K562 (cell line): ENCODE measurements at regions not wholly inside any gene's neighbourhood (a gene's known extent, or its start where the extent isn't known, plus 50 kb on each side); places are given as distances from the start of the nearest gene placed in this dataset.

Experiments
- ATAC-seq: fragments of 200-7000 bp; cut with Tn5 transposase; 3 replicates; pipeline ENCODE4 v1.9.1; 2020; ENCODE audit warnings: moderate library complexity
- BruUV-seq: library from RNA; stranded (reverse); fragments of 400-500 nt; replicated peaks from 2 replicates; lab custom pipeline; 2021; lab: Mats Ljungman, UMichigan
- CTCF ChIA-PET: fragments of 300-600 bp; formaldehyde crosslinking; extraction: SDS; loops from one replicate; lab custom pipeline; 2021; ENCODE audit warnings: low intra/inter-chr PET ratio; lab: Yijun Ruan, JAX
- POLR2A ChIA-PET: fragments of 300-600, 350-650 bp; sonication (Branson Sonifier 250); formaldehyde crosslinking; extraction: SDS; loops from one replicate; lab custom pipeline; 2021; ENCODE audit warnings: antibody characterized with exemption, inconsistent platforms; lab: Yijun Ruan, JAX
- DNase-seq, 4 experiments: peaks; one replicate each; pipeline versions ENCODE4 v3.0.0 to v3.0.0-alpha.2; 2011 to 2018; ENCODE audit warnings: low spot score in 3 of 4, mixed read lengths in 3 of 4; ENCODE audit errors: extremely low read depth in 1 of 4
- FAIRE-seq: peaks from 2 replicates; lab custom pipeline; 2011; peaks lifted over from hg19 to GRCh38; lab: Jason Lieb, UNC
- H2AFZ ChIP-seq: 2 replicates; pipeline ENCODE4 v1.6.0; 2011; ENCODE audit warnings: low read depth, low read length, control low read depth, inconsistent platforms
- H3K27ac ChIP-seq: fragments of 200-600 bp; 3 replicates; pipeline ENCODE4 v1.8.0; 2011; ENCODE audit warnings: low read depth, mild to moderate bottlenecking, control low read depth, inconsistent platforms, low read length, moderate library complexity, mixed read lengths; ENCODE audit errors: extremely low read depth
- H3K27me3 ChIP-seq, 2 experiments: fragments of 300-600 bp in 1 of 2; 2 replicates in 1 of 2; 3 replicates in 1 of 2; pipeline versions ENCODE4 v1.6.0 to v1.8.0; 2011; ENCODE audit warnings: inconsistent platforms in 2 of 2, low read length in 2 of 2, mild to moderate bottlenecking in 1 of 2, mixed read lengths in 1 of 2, moderate library complexity in 1 of 2; ENCODE audit not compliant: control insufficient read depth in 2 of 2, insufficient read depth in 2 of 2
- H3K36me3 ChIP-seq: fragments of 300-600 bp; 3 replicates; pipeline ENCODE4 v1.8.0; 2011; ENCODE audit warnings: mild to moderate bottlenecking, low read length, inconsistent platforms; ENCODE audit not compliant: control insufficient read depth, insufficient read depth
- H3K4me1 ChIP-seq, 2 experiments: fragments of 200-600 bp in 1 of 2; replicated peaks in 1 of 2; 2 replicates in 1 of 2; 3 replicates in 1 of 2; pipeline versions ENCODE4 v1.5.1 to v1.8.0; 2011; ENCODE audit warnings: inconsistent platforms in 2 of 2, low read length in 2 of 2, mild to moderate bottlenecking in 1 of 2, mixed read lengths in 1 of 2, moderate library complexity in 1 of 2; ENCODE audit not compliant: control insufficient read depth in 2 of 2, insufficient read depth in 2 of 2
- H3K4me2 ChIP-seq: 2 replicates; pipeline ENCODE4 v1.6.1; 2011; ENCODE audit warnings: low read length, control low read depth, inconsistent platforms, mixed read lengths; ENCODE audit not compliant: insufficient read depth
- H3K4me3 ChIP-seq: fragments of 200-600 bp; sonication (generic), shearing (Covaris generic); 2 replicates; pipeline ENCODE4 v1.5.1; 2016; ENCODE audit warnings: control low read depth, inconsistent platforms
- H3K79me2 ChIP-seq: fragments of 200-600 bp; 3 replicates; pipeline ENCODE4 v1.8.0; 2011; ENCODE audit warnings: low read length, inconsistent platforms; ENCODE audit not compliant: control insufficient read depth, insufficient read depth
- H3K9ac ChIP-seq, 2 experiments: 2 replicates each; pipeline versions ENCODE4 v1.6.0 to v1.6.1; 2011; ENCODE audit warnings: low read depth in 2 of 2, low read length in 2 of 2, control low read depth in 1 of 2, inconsistent platforms in 1 of 2, mild to moderate bottlenecking in 1 of 2, mixed read lengths in 1 of 2; ENCODE audit not compliant: insufficient read depth in 1 of 2
- H3K9me1 ChIP-seq: one replicate; pipeline ENCODE4 v1.6.0; 2011; ENCODE audit warnings: inconsistent platforms, mild to moderate bottlenecking, low read length, moderate library complexity; ENCODE audit not compliant: control insufficient read depth, insufficient read depth
- H3K9me3 ChIP-seq: replicated peaks from 2 replicates; pipeline ENCODE4 v1.5.1; 2011; ENCODE audit warnings: low read depth, low read length, inconsistent platforms; ENCODE audit not compliant: control insufficient read depth, insufficient read depth
- H4K20me1 ChIP-seq: replicated peaks from 2 replicates; pipeline ENCODE4 v1.6.1; 2011; ENCODE audit warnings: low read length, inconsistent platforms, mixed read lengths; ENCODE audit not compliant: control insufficient read depth, insufficient read depth
- GATA2 ChIP-seq: sonication (generic); formaldehyde crosslinking; IDR thresholded peaks from 2 replicates; pipeline ENCODE4 v1.4.0; 2020; ENCODE audit warnings: mild to moderate bottlenecking, missing genetic modification reagents
- JUN ChIP-seq, 2 experiments: sonication (generic) in 1 of 2; formaldehyde crosslinking in 1 of 2; IDR thresholded peaks; 2 replicates each; pipeline versions ENCODE4 v1.6.1 to v1.8.0; 2012 to 2022; ENCODE audit warnings: borderline replicate concordance in 2 of 2, mild to moderate bottlenecking in 2 of 2, improper control_type of control experiment in 1 of 2, low read depth in 1 of 2, low read length in 1 of 2, missing genetic modification reagents in 1 of 2
- KAT7 ChIP-seq: sonication (generic); formaldehyde crosslinking; IDR thresholded peaks from 2 replicates; pipeline ENCODE4 v1.8.0; 2022; ENCODE audit warnings: missing genetic modification reagents, mild to moderate bottlenecking, borderline replicate concordance
- KLF6 ChIP-seq: fragments of 250-450 bp; sonication (Bioruptor Pico); IDR thresholded peaks from 2 replicates; pipeline ENCODE4 v1.4.0; 2020; ENCODE audit warnings: mild to moderate bottlenecking, moderate library complexity, borderline replicate concordance
- MEF2A ChIP-seq: IDR thresholded peaks from 2 replicates; pipeline ENCODE4 v1.6.1; 2011; ENCODE audit warnings: low read depth, mild to moderate bottlenecking, low read length, moderate library complexity; ENCODE audit not compliant: control insufficient read depth
- MXI1 ChIP-seq: IDR thresholded peaks from 2 replicates; pipeline ENCODE4 v1.6.1; 2011; ENCODE audit warnings: low read depth, mild to moderate bottlenecking, improper control_type of control experiment, low read length
- MYBL2 ChIP-seq, 2 experiments: fragments of 450-650 bp in 1 of 2; sonication (generic) in 1 of 2; formaldehyde crosslinking in 1 of 2; IDR thresholded peaks; 2 replicates each; pipeline versions ENCODE4 v1.6.1 to v1.8.1; 2017 to 2022; ENCODE audit warnings: borderline replicate concordance in 1 of 2, inconsistent platforms in 1 of 2, low read depth in 1 of 2, mild to moderate bottlenecking in 1 of 2, missing genetic modification reagents in 1 of 2, moderate library complexity in 1 of 2
- NCOA1 ChIP-seq: fragments of 450-650 bp; IDR thresholded peaks from 2 replicates; pipeline ENCODE4 v1.6.1; 2016; ENCODE audit warnings: low read depth
- NRF1 ChIP-seq, 2 experiments: fragments of 450-650 bp; IDR thresholded peaks in 1 of 2; conservative IDR thresholded peaks in 1 of 2; 2 replicates each; pipeline ENCODE4 v1.6.1; 2014; ENCODE audit warnings: mild to moderate bottlenecking in 2 of 2
- PML ChIP-seq: IDR thresholded peaks from 2 replicates; pipeline ENCODE4 v1.6.1; 2012; ENCODE audit warnings: low read length, inconsistent platforms
- RBBP5 ChIP-seq: fragments of 200-600 bp; sonication (generic); IDR thresholded peaks from 2 replicates; pipeline ENCODE4 v1.6.1; 2012; ENCODE audit warnings: borderline replicate concordance, mild to moderate bottlenecking, low read length, control low read depth, inconsistent platforms; ENCODE audit not compliant: insufficient read depth, poor library complexity, severe bottlenecking
- SIRT6 ChIP-seq: IDR thresholded peaks from one replicate; pipeline ENCODE4 v1.6.1; 2012; ENCODE audit warnings: low read depth, mild to moderate bottlenecking, control low read depth, inconsistent platforms, low read length, moderate library complexity
- ZBED1 ChIP-seq: IDR thresholded peaks from 2 replicates; pipeline ENCODE4 v1.6.1; 2014
- ZFP30 ChIP-seq: fragments of 250-450 bp; sonication (Bioruptor Pico); IDR thresholded peaks from 2 replicates; pipeline ENCODE4 v1.8.0; 2022; ENCODE audit warnings: moderate library complexity, mild to moderate bottlenecking, inconsistent platforms, borderline replicate concordance
- ZNF232 ChIP-seq: sonication (generic); formaldehyde crosslinking; IDR thresholded peaks from 2 replicates; pipeline ENCODE4 v1.8.0; 2022; ENCODE audit warnings: mild to moderate bottlenecking, missing genetic modification reagents
- ZNF274 ChIP-seq: IDR thresholded peaks from 2 replicates; pipeline ENCODE4 v1.6.1; 2011; ENCODE audit warnings: low read depth, mild to moderate bottlenecking, low read length, moderate library complexity, borderline replicate concordance
- ZNF408 ChIP-seq: fragments of 250-450 bp; sonication (Bioruptor Pico); IDR thresholded peaks from 2 replicates; pipeline ENCODE4 v1.4.0; 2020; ENCODE audit warnings: low read depth, mild to moderate bottlenecking, moderate library complexity
- WGBS: fragments of 100-300 bp; shearing (Covaris generic); methylation state at CpG from one replicate; pipeline ENCODE4 v1.1.6; 2016; ENCODE audit warnings: low coverage, mixed read lengths; ENCODE audit not compliant: insufficient coverage; ENCODE audit errors: missing lambda C conversion rate; 5-methylcytosine and 5-hydroxymethylcytosine counted together
- in situ Hi-C: fragments of 300-500 bp; cut with MboI; formaldehyde crosslinking; loops from 4 replicates; pipeline ENCODE4 v1.15.0; 2018; ENCODE audit warnings: inconsistent platforms, mixed read lengths
- intact Hi-C: fragments of 100-400 bp; cut with micrococcal nuclease; formaldehyde crosslinking; loops from 2 replicates; pipeline ENCODE4 v1.14.2; 2022
- TF ChIP-seq, protein P1 (sequence below): fragments of 250-450 bp; sonication (Bioruptor Pico); IDR thresholded peaks from 2 replicates; pipeline ENCODE4 v1.4.0; 2020; ENCODE audit warnings: mild to moderate bottlenecking, moderate library complexity, borderline replicate concordance
- TF ChIP-seq, protein P2 (sequence below): sonication (generic); formaldehyde crosslinking; IDR thresholded peaks from 2 replicates; pipeline ENCODE4 v1.8.1; 2023; ENCODE audit warnings: mild to moderate bottlenecking, missing genetic modification reagents

DNA sequence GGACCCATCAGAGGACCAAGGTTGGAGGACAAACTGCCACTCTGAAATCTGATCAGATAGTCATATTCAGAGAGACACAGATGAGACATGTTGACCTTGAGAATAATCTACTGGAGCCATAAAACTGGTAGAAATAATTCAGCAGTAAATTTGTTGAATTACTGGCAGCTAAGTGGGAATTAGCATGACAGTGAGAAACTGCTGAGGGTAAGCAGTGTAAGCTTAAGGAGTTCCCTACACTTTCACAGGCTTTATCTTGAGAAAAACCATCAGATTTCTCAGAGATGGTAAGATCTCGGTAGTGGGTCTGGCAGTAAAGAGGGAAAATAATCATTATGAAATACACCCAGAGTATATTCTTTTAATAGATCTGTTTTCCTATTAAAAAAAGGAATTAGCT lies 213.7 kb downstream of the TECRL start:
- Histone ChIP-seq H3K4me1 (no peaks in the 10 kb centered on the region), H4K20me1 (no peaks in the 10 kb centered on the region), H2AFZ (no peak overlapping the region), H3K9ac (no peak overlapping the region), H3K27me3 (no peaks in the 10 kb centered on the region), H3K79me2 (no peaks in the 10 kb centered on the region), H3K27ac (no peak overlapping the region), H3K9me3 (no peaks in the 10 kb centered on the region), H3K36me3 (no peaks in the 10 kb centered on the region), H3K4me3 (no peak overlapping the region), H3K4me2 (no peak overlapping the region), H3K9me1 (no peaks in the 10 kb centered on the region)
- in situ Hi-C loops, result no loop called here
- 0% methylated on average over 1 of the region's 1 CpG for WGBS
- BruUV-seq, result no TSS peak
- FAIRE-seq (no peak), DNase-seq (no peak), ATAC-seq (no peak)
- TF ChIP-seq ZNF232 (CRISPR knock-in tag) (no peak), ZNF274 (no peak), NCOA1 (no peak), MEF2A (no peak), GATA2 (CRISPR knock-in tag) (no peak), JUN (IDR thresholded peaks at IDR 0.05; ENCODE audit: borderline replicate concordance, low read depth, low read length) (no peak), JUN (CRISPR knock-in tag; IDR thresholded peaks at IDR 0.05; ENCODE audit: borderline replicate concordance) (no peak), MYBL2 (IDR thresholded peaks at IDR 0.05; ENCODE audit: low read depth) (no peak), MYBL2 (CRISPR knock-in tag; IDR thresholded peaks at IDR 0.05; ENCODE audit: borderline replicate concordance) (no peak), PML (no peak), ZFP30 (no peak), RBBP5 (no peak), MXI1 (no peak), NRF1 (conservative IDR thresholded peaks at IDR 0.05 in 1 of 2, IDR thresholded peaks at IDR 0.05 in 1 of 2) (no peak), SIRT6 (no peak), KAT7 (CRISPR knock-in tag) (no peak), ZBED1 (no peak), ZNF408 (no peak), KLF6 (CRISPR knock-in tag) (no peak)
- TF ChIP-seq, protein P1, sequence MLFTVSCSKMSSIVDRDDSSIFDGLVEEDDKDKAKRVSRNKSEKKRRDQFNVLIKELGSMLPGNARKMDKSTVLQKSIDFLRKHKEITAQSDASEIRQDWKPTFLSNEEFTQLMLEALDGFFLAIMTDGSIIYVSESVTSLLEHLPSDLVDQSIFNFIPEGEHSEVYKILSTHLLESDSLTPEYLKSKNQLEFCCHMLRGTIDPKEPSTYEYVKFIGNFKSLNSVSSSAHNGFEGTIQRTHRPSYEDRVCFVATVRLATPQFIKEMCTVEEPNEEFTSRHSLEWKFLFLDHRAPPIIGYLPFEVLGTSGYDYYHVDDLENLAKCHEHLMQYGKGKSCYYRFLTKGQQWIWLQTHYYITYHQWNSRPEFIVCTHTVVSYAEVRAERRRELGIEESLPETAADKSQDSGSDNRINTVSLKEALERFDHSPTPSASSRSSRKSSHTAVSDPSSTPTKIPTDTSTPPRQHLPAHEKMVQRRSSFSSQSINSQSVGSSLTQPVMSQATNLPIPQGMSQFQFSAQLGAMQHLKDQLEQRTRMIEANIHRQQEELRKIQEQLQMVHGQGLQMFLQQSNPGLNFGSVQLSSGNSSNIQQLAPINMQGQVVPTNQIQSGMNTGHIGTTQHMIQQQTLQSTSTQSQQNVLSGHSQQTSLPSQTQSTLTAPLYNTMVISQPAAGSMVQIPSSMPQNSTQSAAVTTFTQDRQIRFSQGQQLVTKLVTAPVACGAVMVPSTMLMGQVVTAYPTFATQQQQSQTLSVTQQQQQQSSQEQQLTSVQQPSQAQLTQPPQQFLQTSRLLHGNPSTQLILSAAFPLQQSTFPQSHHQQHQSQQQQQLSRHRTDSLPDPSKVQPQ (CRISPR knock-in tag), result no peak
- TF ChIP-seq, protein P2, sequence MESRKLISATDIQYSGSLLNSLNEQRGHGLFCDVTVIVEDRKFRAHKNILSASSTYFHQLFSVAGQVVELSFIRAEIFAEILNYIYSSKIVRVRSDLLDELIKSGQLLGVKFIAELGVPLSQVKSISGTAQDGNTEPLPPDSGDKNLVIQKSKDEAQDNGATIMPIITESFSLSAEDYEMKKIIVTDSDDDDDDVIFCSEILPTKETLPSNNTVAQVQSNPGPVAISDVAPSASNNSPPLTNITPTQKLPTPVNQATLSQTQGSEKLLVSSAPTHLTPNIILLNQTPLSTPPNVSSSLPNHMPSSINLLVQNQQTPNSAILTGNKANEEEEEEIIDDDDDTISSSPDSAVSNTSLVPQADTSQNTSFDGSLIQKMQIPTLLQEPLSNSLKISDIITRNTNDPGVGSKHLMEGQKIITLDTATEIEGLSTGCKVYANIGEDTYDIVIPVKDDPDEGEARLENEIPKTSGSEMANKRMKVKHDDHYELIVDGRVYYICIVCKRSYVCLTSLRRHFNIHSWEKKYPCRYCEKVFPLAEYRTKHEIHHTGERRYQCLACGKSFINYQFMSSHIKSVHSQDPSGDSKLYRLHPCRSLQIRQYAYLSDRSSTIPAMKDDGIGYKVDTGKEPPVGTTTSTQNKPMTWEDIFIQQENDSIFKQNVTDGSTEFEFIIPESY (CRISPR knock-in tag), result no peak
- intact Hi-C loops, result no loop called here
- ChIA-PET POLR2A (no interaction called here), CTCF (no interaction called here)
